T-helper 2 cell treated with Interferon-gamma antibody and Interleukin-4, amounts not matched to agents 5 μg/mL and 100 μg/mL, for 36 hours (primary cell): ENCODE measurements at regions not wholly inside any gene's neighbourhood (a gene's known extent, or its start where the extent isn't known, plus 50 kb on each side); places are given as distances from the start of the nearest gene placed in this dataset.

ENCODE experiments used
- DNase-seq: peaks from one replicate; pipeline ENCODE4 v3.0.0; 2021; ENCODE audit warnings: low spot score
- H3K27ac Mint-ChIP-seq: one replicate; pipeline ENCODE4 v1.8.0; 2021; ENCODE audit warnings: mild to moderate bottlenecking, mixed read lengths
- H3K27me3 Mint-ChIP-seq: one replicate; pipeline ENCODE4 v1.8.0; 2021; ENCODE audit warnings: low read depth, mixed read lengths
- H3K36me3 Mint-ChIP-seq: one replicate; pipeline ENCODE4 v1.8.0; 2021; ENCODE audit warnings: low read depth, mixed read lengths
- H3K4me1 Mint-ChIP-seq: one replicate; pipeline ENCODE4 v1.8.0; 2021; ENCODE audit warnings: low read depth, mixed read lengths
- H3K4me3 Mint-ChIP-seq: one replicate; pipeline ENCODE4 v1.8.0; 2022; ENCODE audit warnings: mild to moderate bottlenecking, moderate library complexity, mixed read lengths
- H3K9me3 Mint-ChIP-seq: one replicate; pipeline ENCODE4 v1.8.0; 2021; ENCODE audit warnings: mixed read lengths

GRCh38 chr2:129768036-129768386 lies 211.5 kb upstream of the RAB6C start:
- Mint-ChIP-seq H3K36me3 (no peaks in the 10 kb centered on the region), H3K4me1 (no peaks in the 10 kb centered on the region), H3K27ac (no peak overlapping the region), H3K9me3 (no peaks in the 10 kb centered on the region), H3K4me3 (no peak overlapping the region), H3K27me3 (no peaks in the 10 kb centered on the region)
- DNase-seq, result no peak

- H3K27ac Mint-ChIP-seq, result no peak overlapping the region
- no peak for DNase-seq
- no peaks in the 10 kb centered on the region for H3K27me3 Mint-ChIP-seq
- no peaks in the 10 kb centered on the region for H3K9me3 Mint-ChIP-seq
- H3K4me3 Mint-ChIP-seq, result no peak overlapping the region
- no peaks in the 10 kb centered on the region for H3K36me3 Mint-ChIP-seq
- no peaks in the 10 kb centered on the region for H3K4me1 Mint-ChIP-seq
Observed at GRCh38 chr2:129768485-129769184, 210.8 kb upstream of the RAB6C start.

- no peaks in the 10 kb centered on the region for H3K27me3 Mint-ChIP-seq
- H3K27ac Mint-ChIP-seq, result no peak overlapping the region
- H3K4me3 Mint-ChIP-seq, result no peak overlapping the region
- DNase-seq, result no peak
- no peaks in the 10 kb centered on the region for H3K4me1 Mint-ChIP-seq
- no peaks in the 10 kb centered on the region for H3K9me3 Mint-ChIP-seq
- H3K36me3 Mint-ChIP-seq, result no peaks in the 10 kb centered on the region
Observed at GRCh38 chr2:129769185-129769991, 210.1 kb upstream of the RAB6C start.

GRCh38 chr2:129771418-129772189 lies 207.9 kb upstream of the RAB6C start:
- H3K9me3 Mint-ChIP-seq, result no peaks in the 10 kb centered on the region
- no peaks in the 10 kb centered on the region for H3K36me3 Mint-ChIP-seq
- DNase-seq, result no peak
- no peak overlapping the region for H3K27ac Mint-ChIP-seq
- H3K4me1 Mint-ChIP-seq, result no peaks in the 10 kb centered on the region
- no peak overlapping the region for H3K4me3 Mint-ChIP-seq
- no peaks in the 10 kb centered on the region for H3K27me3 Mint-ChIP-seq

GRCh38 chr2:129772190-129772579 lies 207.3 kb upstream of the RAB6C start:
- no peaks in the 10 kb centered on the region for H3K27me3 Mint-ChIP-seq
- H3K9me3 Mint-ChIP-seq, result no peaks in the 10 kb centered on the region
- DNase-seq, result no peak
- H3K27ac Mint-ChIP-seq, result no peak overlapping the region
- no peaks in the 10 kb centered on the region for H3K4me1 Mint-ChIP-seq
- no peak overlapping the region for H3K4me3 Mint-ChIP-seq
- no peaks in the 10 kb centered on the region for H3K36me3 Mint-ChIP-seq

- Mint-ChIP-seq H3K4me3 (no peak overlapping the region), H3K27ac (no peak overlapping the region), H3K4me1 (no peaks in the 10 kb centered on the region), H3K9me3 (no peaks in the 10 kb centered on the region), H3K27me3 (no peaks in the 10 kb centered on the region), H3K36me3 (no peaks in the 10 kb centered on the region)
- DNase-seq, result no peak
Observed at GRCh38 chr2:129775952-129776653, 203.4 kb upstream of the RAB6C start.

- Mint-ChIP-seq H3K27ac (no peak overlapping the region), H3K4me1 (no peaks in the 10 kb centered on the region), H3K9me3 (no peaks in the 10 kb centered on the region), H3K27me3 (no peaks in the 10 kb centered on the region), H3K4me3 (no peak overlapping the region), H3K36me3 (no peaks in the 10 kb centered on the region)
- no peak for DNase-seq
Observed at GRCh38 chr2:129777146-129777545, 202.3 kb upstream of the RAB6C start.

- no peaks in the 10 kb centered on the region for H3K27me3 Mint-ChIP-seq
- H3K4me1 Mint-ChIP-seq, result no peaks in the 10 kb centered on the region
- H3K4me3 Mint-ChIP-seq, result no peak overlapping the region
- no peaks in the 10 kb centered on the region for H3K36me3 Mint-ChIP-seq
- DNase-seq, result no peak
- no peak overlapping the region for H3K27ac Mint-ChIP-seq
- no peaks in the 10 kb centered on the region for H3K9me3 Mint-ChIP-seq
Observed at GRCh38 chr2:129777762-129778583, 201.5 kb upstream of the RAB6C start.

- Mint-ChIP-seq H3K4me1 (no peaks in the 10 kb centered on the region), H3K36me3 (no peaks in the 10 kb centered on the region), H3K27ac (no peak overlapping the region), H3K4me3 (no peak overlapping the region), H3K9me3 (no peaks in the 10 kb centered on the region), H3K27me3 (no peaks in the 10 kb centered on the region)
- no peak for DNase-seq
Observed at GRCh38 chr2:129778584-129778877, 200.9 kb upstream of the RAB6C start.

- Mint-ChIP-seq H3K4me1 (no peaks in the 10 kb centered on the region), H3K4me3 (no peak overlapping the region), H3K27ac (no peak overlapping the region), H3K36me3 (no peaks in the 10 kb centered on the region), H3K9me3 (no peaks in the 10 kb centered on the region), H3K27me3 (no peaks in the 10 kb centered on the region)
- no peak for DNase-seq
Observed at GRCh38 chr2:129779783-129780182, 199.7 kb upstream of the RAB6C start.

- Mint-ChIP-seq H3K9me3 (no peaks in the 10 kb centered on the region), H3K4me1 (no peaks in the 10 kb centered on the region), H3K36me3 (no peaks in the 10 kb centered on the region), H3K27ac (no peak overlapping the region), H3K4me3 (no peak overlapping the region), H3K27me3 (no peaks in the 10 kb centered on the region)
- DNase-seq, result no peak
Observed at GRCh38 chr2:129780316-129781270, 198.9 kb upstream of the RAB6C start.

GRCh38 chr2:129781749-129782632 lies 197.5 kb upstream of the RAB6C start:
- Mint-ChIP-seq H3K27ac (no peak overlapping the region), H3K4me1 (no peaks in the 10 kb centered on the region), H3K4me3 (no peak overlapping the region), H3K9me3 (no peaks in the 10 kb centered on the region), H3K27me3 (no peaks in the 10 kb centered on the region), H3K36me3 (no peaks in the 10 kb centered on the region)
- no peak for DNase-seq
